Ascending aorta (tissue), 2 donors: ENCODE measurements at regions not wholly inside any gene's neighbourhood (a gene's known extent, or its start where the extent isn't known, plus 50 kb on each side); places are given as distances from the start of the nearest gene placed in this dataset.
"Not testable (repeated sequence)": the region's sequence is repeated elsewhere in the genome, so short reads cannot be mapped to it uniquely, and the experiment has no call there.

Source experiments
- DNase-seq, 2 donors: peaks; one replicate each; pipeline ENCODE4 v3.0.0-alpha.2; 2019; ENCODE audit warnings: low spot score in 2 of 2
- H3K27ac ChIP-seq, 2 donors: fragments of 200-600 bp; sonication (generic); one replicate each; pipeline ENCODE4 v1.5.1; 2016 to 2017; ENCODE audit warnings: mild to moderate bottlenecking in 1 of 2
- H3K27me3 ChIP-seq: fragments of 200-600 bp; sonication (generic); one replicate; pipeline ENCODE4 v1.5.1; 2017
- H3K36me3 ChIP-seq, 2 donors: fragments of 200-600 bp; sonication (generic); one replicate each; pipeline ENCODE4 v1.5.1; 2016
- H3K4me1 ChIP-seq, 2 donors: fragments of 200-600 bp; sonication (generic); one replicate each; pipeline ENCODE4 v1.5.1; 2016 to 2017; ENCODE audit warnings: mild to moderate bottlenecking in 1 of 2
- H3K4me3 ChIP-seq, 2 donors: fragments of 200-600 bp; sonication (generic); one replicate each; pipeline ENCODE4 v1.5.1; 2016 to 2017; ENCODE audit warnings: mild to moderate bottlenecking in 1 of 2
- H3K9me3 ChIP-seq, 2 donors: fragments of 200-600 bp; sonication (generic); one replicate each; pipeline ENCODE4 v1.5.1; 2016
- intact Hi-C: fragments of 100-400 bp; cut with DNase I; formaldehyde crosslinking; loops from one replicate; pipeline ENCODE4 v1.15.1; 2023
- TF ChIP-seq, protein P1 (sequence below), 3 experiments: fragments of 200-600 bp in 2 of 3; fragments of 450-650 bp in 1 of 3; sonication (generic) in 2 of 3; IDR thresholded peaks; one replicate each; pipeline ENCODE4 v1.5.1; 2016 to 2019; ENCODE audit warnings: antibody characterized with exemption in 3 of 3, mild to moderate bottlenecking in 1 of 3, moderate library complexity in 1 of 3

DNA sequence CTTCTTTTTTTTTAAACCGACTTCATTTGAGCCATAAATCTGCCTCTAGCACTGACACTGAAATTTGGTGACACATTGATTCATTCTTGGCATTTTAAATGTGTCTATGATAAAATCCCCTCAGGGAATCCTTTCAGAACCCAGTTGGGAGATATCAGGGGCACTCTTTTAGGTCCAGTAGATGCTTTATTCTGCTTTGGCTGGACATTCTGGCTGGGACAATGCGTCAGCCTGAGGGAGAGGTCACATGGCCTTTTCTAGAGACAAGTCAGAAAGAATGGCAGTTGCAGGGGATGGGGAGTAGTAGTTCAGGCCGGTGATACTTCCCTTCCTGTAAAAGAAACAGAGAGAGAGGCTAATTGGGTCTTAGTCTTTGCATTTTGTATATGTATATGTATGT, 63.1 kb downstream of the TRIM43 start:
- H3K27ac ChIP-seq, H3K36me3 ChIP-seq, H3K9me3 ChIP-seq, H3K27me3 ChIP-seq, intact Hi-C loops, H3K4me3 ChIP-seq, DNase-seq, H3K4me1 ChIP-seq: not testable (repeated sequence)

DNA sequence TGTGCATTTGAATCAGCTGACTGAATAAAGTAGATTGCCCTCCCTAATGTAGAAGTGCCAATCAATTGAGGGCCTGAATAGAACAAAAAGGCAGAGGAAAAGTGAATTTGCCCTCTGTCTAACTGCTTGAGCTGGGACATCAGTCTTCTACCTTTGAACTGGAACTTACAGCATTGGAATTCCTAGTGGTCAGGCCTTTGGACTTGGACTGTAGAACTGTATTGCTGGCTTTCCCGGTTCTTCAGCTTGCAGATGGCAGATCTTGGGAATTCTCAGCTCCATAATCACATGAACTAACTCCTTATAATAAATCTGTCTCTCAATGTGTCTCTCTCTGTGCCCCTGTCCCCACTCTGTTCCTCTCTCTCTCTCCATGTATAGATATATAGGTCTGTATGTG, 64.8 kb downstream of the TRIM43 start:
- H3K36me3 ChIP-seq, H3K4me1 ChIP-seq, H3K27me3 ChIP-seq, H3K9me3 ChIP-seq, DNase-seq, intact Hi-C loops, H3K4me3 ChIP-seq, H3K27ac ChIP-seq: not testable (repeated sequence)

DNA sequence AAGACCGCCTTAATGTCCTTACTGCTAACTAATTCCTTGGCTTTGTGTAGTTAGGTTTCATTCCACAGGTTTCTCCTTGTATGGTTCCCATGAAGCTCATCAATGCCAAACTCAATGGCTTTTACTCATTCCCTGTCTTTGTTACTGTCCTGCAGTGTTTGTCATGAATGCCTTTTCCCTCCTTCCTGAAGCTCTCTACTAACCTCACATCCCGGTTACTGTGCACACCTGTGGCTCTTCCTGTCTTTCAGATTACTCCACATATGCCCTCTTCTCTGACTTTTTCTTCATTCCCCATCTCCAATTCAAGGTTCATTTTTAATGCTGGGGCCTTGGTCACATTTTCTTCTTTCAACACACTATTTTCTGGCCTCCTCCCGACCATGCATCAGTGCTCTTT, 66.1 kb downstream of the TRIM43 start:
- H3K27me3 ChIP-seq, H3K4me1 ChIP-seq, H3K27ac ChIP-seq, H3K4me3 ChIP-seq, DNase-seq, intact Hi-C loops, H3K36me3 ChIP-seq, H3K9me3 ChIP-seq: not testable (repeated sequence)

DNA sequence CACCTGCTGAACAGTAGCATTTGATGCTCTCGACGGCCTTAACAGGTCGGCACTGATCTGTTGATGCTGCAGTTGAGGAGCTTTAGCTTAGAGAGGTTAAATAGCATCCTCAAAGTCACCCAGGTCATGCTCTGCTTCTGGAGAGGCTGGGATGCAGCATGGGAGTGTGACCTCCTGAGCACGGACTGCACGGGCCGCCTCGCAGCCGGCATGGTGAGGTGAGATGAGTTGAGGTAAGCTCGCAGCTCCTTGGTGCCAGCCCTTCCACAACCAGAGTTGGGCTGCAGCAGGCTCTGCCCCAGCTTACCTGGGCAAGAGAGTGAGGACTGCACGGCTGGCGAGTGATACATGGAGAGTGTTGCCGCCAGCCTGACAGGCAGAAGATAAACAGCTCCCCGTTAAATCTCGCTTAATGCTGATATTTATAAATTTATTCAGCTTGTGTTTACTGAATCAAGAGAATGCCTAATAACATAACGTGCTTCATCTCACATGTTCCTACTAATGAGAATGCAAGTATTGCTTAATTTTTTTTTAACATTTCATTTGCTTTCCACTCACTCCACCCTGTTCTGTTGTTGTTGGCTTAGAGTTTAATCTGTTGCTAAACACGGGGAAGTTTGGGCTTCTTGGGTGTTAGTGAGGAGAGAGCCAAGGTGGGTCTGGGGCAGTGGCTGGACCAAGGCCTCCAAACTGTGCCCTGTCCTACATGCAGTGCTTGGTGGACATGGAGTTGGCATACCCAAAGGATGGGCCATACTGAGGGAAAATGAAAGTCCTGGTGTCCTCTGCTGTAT, 69.2 kb downstream of the TRIM43 start:
- H3K4me1 ChIP-seq, H3K27me3 ChIP-seq, H3K4me3 ChIP-seq, H3K9me3 ChIP-seq, H3K27ac ChIP-seq, H3K36me3 ChIP-seq, DNase-seq, intact Hi-C loops: not testable (repeated sequence)

DNA sequence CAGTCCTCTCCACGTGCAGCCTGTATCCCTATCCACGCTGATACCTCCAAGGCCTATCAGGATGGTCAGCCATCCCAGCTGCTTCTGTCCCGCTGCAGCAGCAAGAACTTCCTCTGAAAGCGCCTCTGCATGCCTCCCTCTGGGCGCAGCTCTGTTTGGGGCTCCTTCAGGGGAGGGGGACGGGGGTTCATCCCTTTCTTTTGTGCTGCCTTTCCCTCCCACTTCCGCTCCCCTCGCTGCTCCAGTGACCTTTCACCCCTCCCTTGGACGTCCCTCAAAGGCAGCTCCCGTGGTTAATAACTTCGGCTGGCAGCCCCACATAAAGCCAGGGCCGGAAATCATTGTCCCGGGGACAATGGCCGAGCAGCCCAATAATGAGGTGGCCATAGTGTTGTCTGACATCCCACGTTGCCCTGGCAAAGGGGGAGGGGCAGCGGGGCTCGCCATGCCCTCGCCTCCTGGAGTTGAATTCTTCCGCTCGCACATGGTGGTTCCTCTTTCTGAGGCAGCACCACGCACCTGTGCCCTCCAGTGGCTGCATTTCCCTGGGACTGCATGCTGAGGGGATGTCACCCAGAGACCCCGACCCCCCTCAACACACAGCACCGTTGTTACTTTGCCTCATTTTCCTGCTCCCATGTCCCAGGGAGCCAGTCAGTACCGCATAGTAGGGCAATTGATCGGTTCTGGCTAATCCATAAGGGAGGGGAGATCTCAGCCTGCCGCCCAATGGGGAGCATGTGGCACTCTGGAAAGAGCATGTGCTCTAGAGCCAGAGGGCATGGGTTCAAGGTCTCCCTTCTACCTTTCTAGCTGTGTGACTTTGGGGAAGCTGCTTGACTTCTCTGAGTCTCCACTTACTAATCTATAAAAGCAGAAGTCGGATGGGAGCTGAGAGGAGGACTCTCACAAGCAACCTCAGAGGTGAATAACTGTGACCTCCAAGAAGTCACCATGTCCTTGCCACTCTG, 72.0 kb downstream of the TRIM43 start:
- intact Hi-C loops, H3K9me3 ChIP-seq: not testable (repeated sequence)

DNA sequence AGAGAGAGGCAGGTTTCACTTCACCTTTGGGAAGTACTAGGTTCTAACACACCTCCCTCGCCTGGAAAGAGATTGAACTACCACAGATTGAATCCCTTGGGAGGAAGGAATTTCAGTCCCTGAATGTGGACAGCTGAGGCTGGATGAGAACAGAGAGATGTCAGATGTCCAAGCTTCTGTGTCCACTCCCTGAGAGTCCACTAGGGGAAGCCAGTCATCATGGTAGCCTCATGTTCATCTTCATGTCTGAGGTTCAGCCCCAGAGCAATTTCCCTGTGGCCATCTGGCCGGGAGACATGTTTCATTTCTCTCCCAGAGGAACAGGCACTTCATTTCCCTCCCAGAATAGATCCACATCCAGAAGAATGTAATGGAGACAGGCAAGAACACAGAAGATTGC, 74.8 kb downstream of the TRIM43 start:
- intact Hi-C loops, H3K4me3 ChIP-seq, H3K27ac ChIP-seq, H3K9me3 ChIP-seq, DNase-seq, H3K36me3 ChIP-seq, H3K27me3 ChIP-seq, H3K4me1 ChIP-seq: not testable (repeated sequence)

More for the DNA sequence above, 72.0 kb downstream of the TRIM43 start:
- H3K4me1 ChIP-seq, H3K27ac ChIP-seq, H3K36me3 ChIP-seq, H3K27me3 ChIP-seq, H3K4me3 ChIP-seq, DNase-seq: not testable (repeated sequence)

DNA sequence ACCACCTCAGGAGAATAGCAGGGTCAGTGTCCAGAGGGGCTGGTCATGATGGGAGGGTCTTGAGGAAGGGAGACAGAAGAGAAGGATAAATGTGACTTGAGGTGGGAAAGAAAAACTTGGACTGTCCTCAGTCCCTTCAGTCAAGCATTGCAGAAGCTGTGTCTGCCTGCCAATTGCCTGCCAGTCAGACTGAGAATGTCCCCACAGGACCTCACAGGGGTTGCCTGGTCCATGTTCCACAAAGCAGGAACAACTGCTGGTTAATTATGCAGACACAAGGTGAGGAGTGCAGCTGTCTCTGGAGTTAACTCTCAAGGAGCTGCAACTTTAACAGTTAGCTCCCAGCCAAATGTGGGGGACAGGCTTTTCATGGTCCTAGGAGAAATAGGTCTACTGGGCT, 75.7 kb downstream of the TRIM43 start:
- intact Hi-C loops = no loop called here
- no peak for DNase-seq
- Histone ChIP-seq H3K27me3 (no peaks in the 10 kb centered on the region), H3K27ac (no peak overlapping the region), H3K4me1 (no peaks in the 10 kb centered on the region), H3K36me3 (no peaks in the 10 kb centered on the region), H3K4me3 (no peak overlapping the region), H3K9me3 (no peaks in the 10 kb centered on the region)
- TF ChIP-seq, protein P1, sequence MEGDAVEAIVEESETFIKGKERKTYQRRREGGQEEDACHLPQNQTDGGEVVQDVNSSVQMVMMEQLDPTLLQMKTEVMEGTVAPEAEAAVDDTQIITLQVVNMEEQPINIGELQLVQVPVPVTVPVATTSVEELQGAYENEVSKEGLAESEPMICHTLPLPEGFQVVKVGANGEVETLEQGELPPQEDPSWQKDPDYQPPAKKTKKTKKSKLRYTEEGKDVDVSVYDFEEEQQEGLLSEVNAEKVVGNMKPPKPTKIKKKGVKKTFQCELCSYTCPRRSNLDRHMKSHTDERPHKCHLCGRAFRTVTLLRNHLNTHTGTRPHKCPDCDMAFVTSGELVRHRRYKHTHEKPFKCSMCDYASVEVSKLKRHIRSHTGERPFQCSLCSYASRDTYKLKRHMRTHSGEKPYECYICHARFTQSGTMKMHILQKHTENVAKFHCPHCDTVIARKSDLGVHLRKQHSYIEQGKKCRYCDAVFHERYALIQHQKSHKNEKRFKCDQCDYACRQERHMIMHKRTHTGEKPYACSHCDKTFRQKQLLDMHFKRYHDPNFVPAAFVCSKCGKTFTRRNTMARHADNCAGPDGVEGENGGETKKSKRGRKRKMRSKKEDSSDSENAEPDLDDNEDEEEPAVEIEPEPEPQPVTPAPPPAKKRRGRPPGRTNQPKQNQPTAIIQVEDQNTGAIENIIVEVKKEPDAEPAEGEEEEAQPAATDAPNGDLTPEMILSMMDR (IDR thresholded peaks at IDR 0.05) = no peak

DNA sequence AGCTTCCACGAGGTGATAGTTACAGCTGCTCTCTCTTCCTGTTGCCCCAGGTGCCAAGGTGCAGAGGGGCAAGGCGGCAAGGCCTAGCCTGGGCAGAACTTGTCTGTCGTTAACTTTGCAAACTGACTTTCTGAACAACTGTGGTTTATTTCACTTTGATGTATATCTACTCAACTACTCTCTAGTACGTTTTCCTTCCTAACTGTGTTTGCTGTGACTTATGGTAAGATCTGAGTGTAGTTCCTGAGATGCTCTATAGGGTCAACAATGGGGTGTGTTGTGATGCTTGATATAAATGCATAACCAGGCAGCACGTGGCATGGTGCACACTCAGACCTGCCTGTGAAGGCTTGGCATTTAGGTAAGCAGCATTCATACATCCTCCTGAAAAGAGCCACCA, 77.1 kb downstream of the TRIM43 start:
- H3K36me3 ChIP-seq, DNase-seq, H3K4me1 ChIP-seq, H3K27ac ChIP-seq, H3K4me3 ChIP-seq, intact Hi-C loops, H3K27me3 ChIP-seq, H3K9me3 ChIP-seq: not testable (repeated sequence)

DNA sequence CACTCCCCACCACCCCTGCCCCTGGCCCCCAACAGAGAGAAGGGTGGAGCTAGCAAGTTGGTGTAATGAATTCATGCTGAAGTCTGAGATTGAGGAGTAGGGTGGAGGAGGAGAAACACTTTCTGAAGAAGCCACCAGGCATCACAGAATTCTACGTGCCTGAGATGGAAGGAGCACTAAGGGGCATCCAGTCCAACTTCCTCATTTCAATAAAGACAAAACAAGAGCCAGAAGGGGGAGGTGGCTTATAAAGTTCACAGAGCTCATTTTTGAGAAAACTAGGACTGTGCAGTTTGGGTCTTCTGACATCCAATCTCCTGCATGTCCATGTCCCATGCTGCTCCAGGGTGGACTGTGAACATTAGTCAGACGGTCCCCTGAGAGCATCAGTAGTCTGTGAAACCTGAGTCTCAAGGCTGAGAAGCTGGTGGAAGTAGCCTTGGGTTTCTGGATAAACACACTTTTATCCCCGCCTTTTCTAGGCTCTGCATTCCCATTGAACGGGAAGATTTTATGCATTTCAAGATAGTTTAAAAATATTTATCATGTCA, 77.7 kb downstream of the TRIM43 start:
- TF ChIP-seq, protein P1 (IDR thresholded peaks at IDR 0.05) = no peak
- H3K4me3 ChIP-seq = no peak overlapping the region
- no peaks in the 10 kb centered on the region for H3K4me1 ChIP-seq
- H3K36me3 ChIP-seq = no peaks in the 10 kb centered on the region
- intact Hi-C loops = no loop called here
- DNase-seq = no peak
- H3K27me3 ChIP-seq = no peaks in the 10 kb centered on the region
- no peaks in the 10 kb centered on the region for H3K9me3 ChIP-seq
- no peak overlapping the region for H3K27ac ChIP-seq
